GM06990 (cell line): ENCODE measurements at regions not wholly inside any gene's neighbourhood (a gene's known extent, or its start where the extent isn't known, plus 50 kb on each side); places are given as distances from the start of the nearest gene placed in this dataset.
"Not testable (repeated sequence)": the region's sequence is repeated elsewhere in the genome, so short reads cannot be mapped to it uniquely, and the experiment has no call there.

Experiments
- DNase-seq: peaks from one replicate; pipeline ENCODE4 v3.0.0-alpha.2; 2011; ENCODE audit not compliant: insufficient read length; ENCODE audit errors: extremely low read depth
- H3K27me3 ChIP-seq: replicated peaks from 2 replicates; pipeline ENCODE4 v1.6.0; 2011; ENCODE audit warnings: low read length; ENCODE audit not compliant: control insufficient read depth, insufficient read depth
- H3K36me3 ChIP-seq: 2 replicates; pipeline ENCODE4 v1.5.1; 2011; ENCODE audit warnings: low read length; ENCODE audit not compliant: control insufficient read depth, insufficient read depth
- H3K4me3 ChIP-seq: replicated peaks from 2 replicates; pipeline ENCODE4 v1.5.1; 2011; ENCODE audit warnings: low read depth, mild to moderate bottlenecking, control low read depth, low read length
- TF ChIP-seq, protein P1 (sequence below): IDR thresholded peaks from 2 replicates; pipeline ENCODE4 v1.5.1; 2011; ENCODE audit warnings: low read length, control low read depth, mild to moderate bottlenecking, inconsistent platforms; ENCODE audit not compliant: insufficient read depth, poor library complexity, severe bottlenecking

DNA sequence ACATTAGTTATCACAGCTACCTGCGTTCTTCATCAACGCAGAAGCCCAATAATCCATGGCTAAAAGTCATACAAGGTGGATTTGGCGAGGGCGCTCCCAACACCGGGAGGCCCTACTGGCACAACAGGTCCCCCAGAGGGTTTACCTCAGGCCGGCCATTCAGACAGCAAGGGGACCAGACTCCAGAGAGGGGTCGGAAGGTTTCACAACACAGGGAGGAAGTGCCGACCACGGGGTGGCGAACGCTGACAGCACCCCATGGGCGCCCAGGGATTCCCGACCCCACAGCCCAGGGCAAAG is 1515.9 kb upstream of the DEFB115 start:
- no peak for DNase-seq
- Histone ChIP-seq H3K4me3 (no peak overlapping the region), H3K27me3 (no peaks in the 10 kb centered on the region), H3K36me3 (no peaks in the 10 kb centered on the region)
- TF ChIP-seq, protein P1, sequence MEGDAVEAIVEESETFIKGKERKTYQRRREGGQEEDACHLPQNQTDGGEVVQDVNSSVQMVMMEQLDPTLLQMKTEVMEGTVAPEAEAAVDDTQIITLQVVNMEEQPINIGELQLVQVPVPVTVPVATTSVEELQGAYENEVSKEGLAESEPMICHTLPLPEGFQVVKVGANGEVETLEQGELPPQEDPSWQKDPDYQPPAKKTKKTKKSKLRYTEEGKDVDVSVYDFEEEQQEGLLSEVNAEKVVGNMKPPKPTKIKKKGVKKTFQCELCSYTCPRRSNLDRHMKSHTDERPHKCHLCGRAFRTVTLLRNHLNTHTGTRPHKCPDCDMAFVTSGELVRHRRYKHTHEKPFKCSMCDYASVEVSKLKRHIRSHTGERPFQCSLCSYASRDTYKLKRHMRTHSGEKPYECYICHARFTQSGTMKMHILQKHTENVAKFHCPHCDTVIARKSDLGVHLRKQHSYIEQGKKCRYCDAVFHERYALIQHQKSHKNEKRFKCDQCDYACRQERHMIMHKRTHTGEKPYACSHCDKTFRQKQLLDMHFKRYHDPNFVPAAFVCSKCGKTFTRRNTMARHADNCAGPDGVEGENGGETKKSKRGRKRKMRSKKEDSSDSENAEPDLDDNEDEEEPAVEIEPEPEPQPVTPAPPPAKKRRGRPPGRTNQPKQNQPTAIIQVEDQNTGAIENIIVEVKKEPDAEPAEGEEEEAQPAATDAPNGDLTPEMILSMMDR: no peak

DNA sequence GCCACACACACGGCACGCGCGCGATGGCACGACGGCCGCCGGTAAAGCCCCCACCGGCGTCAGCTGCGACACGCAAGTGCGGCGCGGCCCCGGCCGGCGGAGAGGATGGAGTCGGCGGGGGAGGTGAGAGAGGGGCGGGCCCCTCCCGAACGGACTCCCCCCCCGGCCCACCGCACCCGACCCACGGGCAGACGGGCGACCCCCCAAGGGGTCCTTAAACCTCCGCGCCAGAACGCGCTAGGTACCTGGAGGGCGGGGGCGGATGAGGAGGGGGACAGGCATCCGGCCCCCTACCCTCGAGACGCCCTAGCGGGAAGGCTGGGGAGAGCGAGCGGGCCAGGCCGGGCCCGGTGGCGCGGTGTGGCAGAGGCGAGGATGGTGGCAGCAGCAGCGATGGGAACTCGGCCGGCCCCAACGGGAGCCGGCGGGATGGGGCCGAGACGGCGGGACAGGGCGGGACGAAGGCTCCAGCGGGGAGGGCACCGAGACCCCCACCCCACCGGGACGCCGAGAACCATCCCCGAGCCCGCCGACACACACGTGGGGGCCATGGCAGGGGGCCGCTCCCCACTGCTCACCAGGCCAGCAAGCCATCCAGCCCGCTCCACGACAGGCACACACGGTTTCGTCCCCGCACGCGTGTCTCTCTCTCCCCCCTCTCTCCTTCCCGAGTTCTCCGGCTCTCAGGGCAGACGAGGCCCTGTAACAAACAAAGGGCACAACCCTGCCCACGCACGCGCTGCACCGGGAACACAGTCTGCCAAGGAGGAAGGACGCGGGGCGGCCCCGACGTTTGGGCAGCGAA is 1515.4 kb upstream of the DEFB115 start:
- no peaks in the 10 kb centered on the region for H3K36me3 ChIP-seq
- no peak overlapping the region for H3K4me3 ChIP-seq
- TF ChIP-seq, protein P1: no peak
- no peaks in the 10 kb centered on the region for H3K27me3 ChIP-seq
- DNase-seq: no peak

DNA sequence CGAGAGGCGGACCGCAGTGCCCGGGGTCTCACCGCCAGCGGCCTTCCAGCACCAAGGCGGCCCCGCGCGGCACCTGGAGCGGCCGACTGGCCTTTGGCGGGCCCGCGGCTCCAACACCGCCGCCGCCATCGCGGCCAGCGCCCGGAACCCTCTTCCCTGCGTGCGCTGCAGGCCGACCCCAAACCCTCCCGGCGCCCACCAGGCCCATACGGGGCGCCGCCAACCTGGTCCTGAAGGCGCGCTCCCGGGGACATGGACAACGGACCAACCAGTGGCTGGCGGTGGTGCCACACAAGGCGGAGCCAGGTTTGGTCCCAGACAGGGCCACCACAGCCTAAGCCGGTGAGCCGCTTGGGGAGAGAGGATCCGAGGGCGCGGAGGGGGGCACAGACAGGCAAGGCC is 1514.8 kb upstream of the DEFB115 start:
- no peaks in the 10 kb centered on the region for H3K27me3 ChIP-seq
- no peak overlapping the region for H3K4me3 ChIP-seq
- H3K36me3 ChIP-seq: no peaks in the 10 kb centered on the region
- DNase-seq: no peak
- TF ChIP-seq, protein P1: no peak

DNA sequence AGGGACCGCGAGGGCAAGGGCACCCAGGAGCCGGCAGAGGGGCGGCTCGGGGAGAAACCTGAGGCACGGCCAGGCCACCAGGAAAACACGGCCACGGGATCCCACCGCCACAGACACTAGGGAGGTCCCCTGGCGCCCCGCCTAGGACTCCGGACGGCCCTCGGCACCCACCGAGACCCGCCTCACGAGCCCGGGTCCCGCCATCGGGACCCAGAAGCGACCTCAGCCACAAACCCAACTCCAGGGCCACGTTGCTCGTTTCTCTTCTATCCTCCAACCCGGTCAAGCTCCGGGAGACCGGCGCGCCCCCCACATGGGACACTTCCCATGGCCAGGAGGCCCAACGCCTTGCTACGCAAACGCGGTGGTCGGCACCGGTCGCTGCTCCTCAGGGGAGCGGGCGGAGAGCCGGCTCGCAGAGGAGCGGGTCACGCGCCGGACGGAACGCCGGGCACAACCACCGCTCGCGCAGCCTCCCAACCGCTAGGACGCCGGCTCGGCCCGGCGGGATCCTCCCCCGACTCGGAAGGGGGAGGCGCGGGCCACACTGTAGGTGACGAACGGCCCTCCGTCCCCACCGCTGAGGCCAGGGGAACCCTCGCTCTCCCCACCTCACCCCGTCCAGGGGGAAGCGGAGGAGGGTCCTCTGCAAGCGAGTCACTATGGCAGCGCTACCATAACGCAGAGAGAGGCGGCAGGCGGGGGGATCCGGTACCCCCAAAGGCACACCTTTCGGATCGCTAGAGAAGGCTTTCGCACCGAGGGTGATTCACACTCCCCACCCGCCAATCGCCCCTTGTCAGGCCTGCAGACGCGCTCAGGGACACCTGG is 1514.1 kb upstream of the DEFB115 start:
- TF ChIP-seq, protein P1: no peak
- DNase-seq: no peak
- no peak overlapping the region for H3K4me3 ChIP-seq

DNA sequence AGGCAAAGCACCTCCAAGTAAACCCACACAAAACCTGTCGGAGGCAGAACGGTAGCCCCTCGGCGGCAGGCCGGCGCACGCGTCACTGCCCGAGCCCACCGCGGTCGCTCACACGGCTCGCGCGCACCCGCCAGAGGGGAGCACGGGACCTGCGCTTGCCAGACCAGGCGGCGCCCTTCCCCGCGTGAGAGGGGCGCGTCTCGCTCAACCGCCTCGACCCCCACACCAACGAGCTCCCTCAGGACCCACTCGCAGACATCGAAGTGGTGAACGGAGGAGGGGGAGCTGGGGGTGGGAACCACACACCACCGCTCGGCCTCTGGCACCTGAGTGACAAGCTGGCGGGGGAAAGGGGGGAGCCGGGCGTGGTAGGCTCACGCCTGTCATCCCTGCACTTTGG is 1513.4 kb upstream of the DEFB115 start:
- no peak overlapping the region for H3K4me3 ChIP-seq
- DNase-seq: no peak
- no peaks in the 10 kb centered on the region for H3K27me3 ChIP-seq
- TF ChIP-seq, protein P1: no peak
- H3K36me3 ChIP-seq: no peaks in the 10 kb centered on the region

More for the DNA sequence above, 1514.1 kb upstream of the DEFB115 start:
- Histone ChIP-seq H3K27me3 (no peaks in the 10 kb centered on the region), H3K36me3 (no peaks in the 10 kb centered on the region)

DNA sequence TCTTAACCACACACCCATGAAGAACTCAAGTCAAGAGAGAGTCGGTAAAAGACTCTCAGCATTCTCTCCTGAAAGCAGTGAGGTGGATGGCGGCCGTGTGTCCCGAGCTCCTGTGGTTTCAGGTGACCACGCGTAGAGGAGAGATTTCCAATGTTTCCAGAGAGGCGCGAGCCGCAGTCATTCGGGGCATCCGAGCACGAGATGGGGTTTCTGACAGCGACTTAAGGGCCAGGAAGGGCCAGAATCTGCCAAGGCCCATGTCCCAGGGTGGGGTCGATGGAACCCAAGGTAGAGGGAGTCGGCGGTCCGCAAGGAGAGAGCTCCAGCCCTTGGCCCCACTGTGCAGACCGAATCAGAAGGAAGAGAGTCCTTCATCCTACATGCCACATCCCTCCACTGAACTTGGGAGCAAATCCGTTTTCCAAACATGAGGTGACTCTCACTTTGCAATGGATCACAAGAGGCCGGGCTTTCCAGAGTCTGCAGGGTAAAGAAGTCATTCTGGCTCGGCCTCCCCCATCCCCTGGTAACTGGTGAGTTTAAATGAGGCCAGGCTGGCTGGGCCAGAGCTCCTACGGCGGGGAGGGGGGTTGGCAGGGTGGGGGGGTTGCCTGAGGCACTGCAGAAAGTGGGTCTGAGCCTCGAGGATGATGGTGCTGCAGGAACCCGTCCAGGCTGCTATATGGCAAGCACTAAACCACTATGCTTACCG is 1511.8 kb upstream of the DEFB115 start:
- not testable (repeated sequence) for DNase-seq, H3K36me3 ChIP-seq, H3K4me3 ChIP-seq, H3K27me3 ChIP-seq
